Suprapubic skin (tissue), 4 donors: ENCODE measurements at regions not wholly inside any gene's neighbourhood (a gene's known extent, or its start where the extent isn't known, plus 50 kb on each side); places are given as distances from the start of the nearest gene placed in this dataset.

Experiments used
- CTCF ChIP-seq, 2 donors: fragments of 200-600 bp in 1 of 2; fragments of 450-650 bp in 1 of 2; sonication (generic) in 1 of 2; IDR thresholded peaks; one replicate each; pipeline ENCODE4 v1.5.1; 2016 to 2019; ENCODE audit warnings: antibody characterized with exemption in 2 of 2, mild to moderate bottlenecking in 1 of 2, moderate library complexity in 1 of 2
- EP300 ChIP-seq: sonication (generic); formaldehyde crosslinking; IDR thresholded peaks from one replicate; pipeline ENCODE4 v1.6.1; 2017; ENCODE audit warnings: antibody characterized with exemption
- POLR2A ChIP-seq, 2 donors: fragments of 450-650 bp; IDR thresholded peaks; one replicate each; pipeline ENCODE4 v1.6.1; 2017; ENCODE audit warnings: antibody characterized with exemption in 2 of 2, mild to moderate bottlenecking in 2 of 2, moderate library complexity in 2 of 2
- POLR2AphosphoS5 ChIP-seq, 3 donors: sonication (generic); formaldehyde crosslinking; IDR thresholded peaks; one replicate each; pipeline ENCODE4 v1.6.1; 2017; ENCODE audit warnings: antibody characterized with exemption in 3 of 3

- TF ChIP-seq CTCF (IDR thresholded peaks at IDR 0.05) (no peak), EP300 (no peak), POLR2AphosphoS5 (IDR thresholded peaks at IDR 0.05) (no peak), POLR2A (IDR thresholded peaks at IDR 0.05) (no peak)
Measured at GRCh38 chr2:236719192-236719635, 149.6 kb downstream of the ACKR3 start.
